ENCODE measurements at regions not wholly inside any gene's neighbourhood (a gene's known extent, or its start where the extent isn't known, plus 50 kb on each side); places are given as distances from the start of the nearest gene placed in this dataset.
"Not testable (repeated sequence)": the region's sequence is repeated elsewhere in the genome, so short reads cannot be mapped to it uniquely, and the experiment has no call there.

DNA sequence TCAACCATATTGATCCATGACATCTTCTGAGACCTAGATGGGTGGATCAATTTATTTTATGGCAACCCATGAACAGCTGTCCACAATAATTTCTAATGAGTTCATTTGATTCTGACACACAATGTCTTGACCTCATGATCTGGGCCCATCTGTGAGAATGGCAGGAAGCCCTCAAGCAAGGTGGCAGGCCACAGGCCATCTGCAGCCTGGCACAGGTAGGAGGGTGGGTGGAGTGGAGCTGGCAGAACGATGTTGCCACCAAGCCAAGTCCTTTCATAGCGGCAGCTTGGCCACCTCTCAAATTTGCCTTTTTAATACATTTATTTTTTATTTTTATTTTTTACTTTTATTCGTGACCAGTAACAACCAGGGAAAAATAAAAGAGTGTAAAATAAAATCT, 1181.6 kb upstream of the SORCS1 start:
- DNase-seq (ENCODE audit: low spot score): no peak

DNA sequence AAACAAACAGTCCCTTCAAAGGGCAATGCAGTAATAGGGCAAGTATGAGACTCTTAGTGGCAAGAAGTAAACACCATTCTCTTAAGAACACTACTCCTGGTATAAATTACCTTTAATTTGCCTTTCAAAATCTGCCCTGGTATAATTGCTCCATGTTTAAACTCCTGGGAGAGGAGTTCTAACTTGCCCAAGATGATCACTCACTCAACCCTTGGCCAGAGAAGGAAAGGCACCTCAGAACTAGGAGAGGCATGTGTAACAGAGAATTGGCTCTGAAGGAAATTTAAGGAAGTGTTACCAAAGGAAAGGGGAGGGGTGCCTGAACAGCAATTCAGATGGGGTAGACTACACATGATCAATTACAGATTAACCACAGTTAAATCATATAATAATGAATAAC, 1173.6 kb upstream of the SORCS1 start:
- no peak for DNase-seq (ENCODE audit: low spot score)

DNA sequence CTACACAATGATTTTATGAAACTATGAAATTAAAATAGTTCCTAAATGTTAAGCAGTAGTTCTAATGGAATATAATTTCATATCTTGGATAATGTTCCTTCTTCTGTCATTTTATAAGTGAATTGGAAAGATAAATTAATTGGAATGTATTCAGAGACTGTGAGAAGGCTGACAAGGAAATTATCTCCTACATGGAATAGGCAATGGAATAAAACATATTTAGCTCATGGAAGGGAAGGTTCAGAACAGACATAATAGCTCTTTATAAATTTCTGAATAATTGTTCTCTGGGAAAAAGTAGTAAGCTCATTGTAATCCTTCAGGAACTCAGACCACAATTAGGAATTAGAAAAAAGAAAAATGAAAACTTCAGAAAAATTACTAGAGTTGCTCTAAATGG, 1172.3 kb upstream of the SORCS1 start:
- DNase-seq (ENCODE audit: low spot score): no peak

DNA sequence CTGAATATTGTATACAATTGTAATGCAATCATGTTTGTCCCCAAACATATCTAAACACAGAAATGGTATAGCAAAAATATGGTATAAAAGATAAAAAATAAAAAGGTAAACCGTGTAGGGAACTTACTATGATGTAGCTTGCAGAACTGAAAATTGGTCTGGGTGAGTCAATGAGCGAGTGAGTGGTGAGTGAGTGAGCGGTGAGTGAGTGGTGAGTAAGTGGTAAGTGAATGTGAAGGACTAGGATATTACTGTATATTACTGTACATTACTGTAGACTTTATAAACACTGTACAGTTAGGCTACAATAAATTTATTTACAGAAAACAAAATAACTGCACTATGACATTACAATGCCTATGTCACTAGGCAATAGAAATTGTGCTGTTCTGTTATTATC, 1163.2 kb upstream of the SORCS1 start:
- peak; percentile 13 for DNase-seq (ENCODE audit: low spot score)

DNA sequence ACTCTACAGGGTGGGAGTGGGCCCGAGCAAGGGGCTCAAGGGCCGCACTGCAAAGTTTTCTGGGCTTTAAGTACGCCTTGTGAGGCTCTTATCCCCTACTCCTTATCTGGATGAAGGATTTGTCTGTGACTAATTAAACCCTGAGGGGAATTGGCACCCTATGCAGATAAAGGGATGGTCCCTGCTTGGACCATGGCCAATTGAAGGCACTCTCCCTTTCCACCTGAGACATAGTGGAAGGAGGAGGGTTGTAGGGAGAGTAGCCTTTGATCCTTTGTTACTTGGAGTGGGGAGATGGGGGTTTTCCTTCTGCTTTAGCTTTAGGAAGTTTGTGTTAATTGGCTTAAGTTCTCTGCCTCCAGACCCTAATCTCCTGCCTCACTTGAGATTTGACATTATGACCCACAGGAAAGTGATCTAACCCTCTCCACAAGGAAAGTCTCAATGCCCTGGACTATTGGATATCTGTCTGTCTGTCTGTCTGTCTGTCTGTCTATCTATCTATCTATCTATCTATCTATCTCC, 1158.8 kb upstream of the SORCS1 start:
- no peak for DNase-seq (ENCODE audit: low spot score)

DNA sequence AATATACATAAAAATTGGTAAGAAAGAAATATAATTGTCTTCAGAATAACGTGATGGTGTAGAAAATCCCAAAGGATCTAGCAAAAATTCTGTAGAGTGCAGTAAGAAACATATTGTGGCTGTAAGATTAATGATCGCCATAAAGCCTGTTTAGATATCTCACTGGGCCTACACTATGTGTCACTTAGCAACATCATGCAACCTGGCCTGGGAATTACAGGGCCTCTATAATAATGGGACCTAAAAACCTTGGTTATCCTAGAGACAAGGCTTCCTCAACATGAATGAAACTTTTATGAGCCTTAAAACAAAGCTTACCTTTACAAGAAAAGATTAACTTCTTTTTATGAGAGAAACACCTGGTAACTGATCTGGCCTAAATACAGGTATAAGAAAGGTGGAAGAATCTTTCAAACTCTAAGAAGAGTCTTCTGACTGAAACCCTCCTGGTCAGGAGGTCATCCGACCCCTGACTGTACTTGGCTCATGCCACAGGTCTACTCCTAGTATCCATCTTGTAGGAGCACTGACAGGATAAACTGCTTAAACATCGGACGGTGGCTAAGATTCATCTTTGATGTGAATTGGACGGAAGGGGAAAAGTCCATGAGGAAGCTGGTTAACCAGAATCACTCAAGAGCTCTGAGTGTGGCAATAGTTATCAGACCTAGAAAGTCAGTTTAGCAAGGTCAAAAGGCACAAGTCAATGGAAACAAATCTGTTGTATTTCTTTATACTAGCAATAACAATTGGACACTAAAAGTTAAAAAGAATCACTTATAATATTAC, 1155.1 kb upstream of the SORCS1 start:
- DNase-seq (ENCODE audit: low spot score): no peak

DNA sequence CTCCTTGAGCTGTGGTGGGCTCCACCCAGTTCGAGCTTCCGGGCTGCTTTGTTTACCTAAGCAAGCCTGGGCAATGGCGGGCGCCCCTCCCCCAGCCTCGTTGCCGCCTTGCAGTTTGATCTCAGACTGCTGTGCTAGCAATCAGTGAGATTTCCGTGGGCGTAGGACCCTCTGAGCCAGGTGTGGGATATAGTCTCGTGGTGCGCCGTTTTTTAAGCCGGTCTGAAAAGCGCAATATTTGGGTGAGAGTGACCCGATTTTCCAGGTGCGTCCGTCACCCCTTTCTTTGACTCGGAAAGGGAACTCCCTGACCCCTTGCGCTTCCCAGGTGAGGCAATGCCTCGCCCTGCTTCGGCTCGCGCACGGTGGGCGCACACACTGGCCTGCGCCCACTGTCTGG, 1151.1 kb upstream of the SORCS1 start:
- not testable (repeated sequence) for DNase-seq (ENCODE audit: low spot score)

DNA sequence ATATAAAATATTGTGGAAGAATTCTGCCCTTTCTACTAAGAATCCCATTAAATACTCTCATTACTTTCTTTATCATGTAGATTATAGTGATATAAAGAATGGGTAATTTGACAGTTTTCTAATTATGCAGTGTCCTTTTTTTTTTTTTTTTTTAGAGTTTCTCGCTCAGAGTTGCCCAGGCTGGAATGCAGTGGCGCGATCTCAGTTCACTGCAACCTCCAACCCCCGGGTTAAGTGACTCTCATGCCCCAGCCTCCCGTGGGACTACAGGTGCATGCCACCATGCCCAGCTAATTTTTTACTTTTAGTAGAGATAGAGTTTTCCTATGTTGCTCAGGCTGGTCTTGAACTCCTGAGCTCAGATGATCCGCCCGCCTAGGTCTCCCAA, 1143.4 kb upstream of the SORCS1 start:
- DNase-seq (ENCODE audit: low spot score): no peak

DNA sequence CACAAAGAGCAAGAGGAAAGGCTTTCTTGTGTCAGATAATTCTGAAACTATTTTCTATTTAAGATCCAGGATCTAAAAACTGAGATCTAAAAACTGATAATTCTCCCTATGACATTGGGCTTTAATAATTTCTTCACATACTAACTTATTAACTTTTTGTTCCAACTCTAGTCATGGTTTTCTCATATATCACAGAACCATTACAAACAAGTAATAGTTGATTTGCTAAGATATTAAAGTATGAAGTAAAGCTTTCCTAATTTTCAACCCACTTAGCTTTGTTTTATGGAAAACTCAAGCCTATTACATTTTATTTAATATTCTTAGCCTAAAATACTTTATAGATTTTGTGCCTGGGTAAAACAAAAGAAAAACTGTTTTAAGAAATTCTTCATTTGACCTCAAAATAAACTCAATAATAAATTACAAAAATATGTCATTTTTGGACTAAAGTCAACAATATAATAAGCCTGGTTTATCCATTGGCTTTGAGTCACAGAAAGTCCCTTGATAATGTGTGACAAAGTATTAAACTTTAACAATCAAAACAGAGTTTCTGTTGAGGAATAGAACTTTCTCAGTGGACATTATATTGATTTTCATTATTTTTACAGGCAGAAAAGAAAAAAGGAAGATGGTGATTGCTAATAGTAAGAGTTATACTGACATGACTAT, 1142.9 kb upstream of the SORCS1 start:
- DNase-seq (ENCODE audit: low spot score): no peak

DNA sequence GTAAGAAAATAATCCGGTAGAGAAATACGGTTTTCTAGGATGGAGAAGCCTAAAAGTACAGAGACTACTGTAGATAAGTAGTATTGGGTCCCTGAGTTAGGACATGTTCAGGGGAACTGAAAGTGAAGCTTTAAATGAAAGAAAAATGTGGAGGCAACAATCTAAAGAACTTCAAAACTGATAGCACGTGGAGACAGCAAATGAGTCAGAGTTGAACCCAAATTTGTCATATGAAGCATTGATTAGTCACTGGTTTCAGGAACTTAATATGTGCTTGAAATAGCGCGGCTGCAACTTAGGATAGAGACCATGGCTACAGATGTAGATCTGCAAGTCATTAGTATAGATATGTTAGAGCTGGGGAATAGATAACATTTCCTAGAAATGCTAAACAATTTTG, 1138.6 kb upstream of the SORCS1 start:
- DNase-seq (ENCODE audit: low spot score): peak; percentile 12

DNA sequence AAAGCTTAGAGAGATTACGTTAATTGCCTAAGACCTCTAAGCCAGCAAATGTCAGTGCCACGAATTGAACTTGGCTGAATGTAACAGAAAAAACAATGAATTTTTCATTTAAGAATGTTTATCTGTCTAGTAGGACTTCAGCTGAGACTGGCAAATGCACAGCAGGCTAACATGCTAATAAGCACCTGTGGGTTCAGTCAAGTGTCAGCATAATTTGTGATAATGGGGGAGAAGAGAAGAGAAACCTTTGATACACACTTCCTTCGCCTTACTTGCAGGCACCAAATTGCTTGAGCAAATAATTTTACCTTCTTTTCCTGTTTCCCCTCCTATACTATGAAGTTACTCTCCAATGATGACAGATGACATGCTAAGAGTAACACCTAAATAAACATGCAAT, 1136.5 kb upstream of the SORCS1 start:
- no peak for DNase-seq (ENCODE audit: low spot score)

DNA sequence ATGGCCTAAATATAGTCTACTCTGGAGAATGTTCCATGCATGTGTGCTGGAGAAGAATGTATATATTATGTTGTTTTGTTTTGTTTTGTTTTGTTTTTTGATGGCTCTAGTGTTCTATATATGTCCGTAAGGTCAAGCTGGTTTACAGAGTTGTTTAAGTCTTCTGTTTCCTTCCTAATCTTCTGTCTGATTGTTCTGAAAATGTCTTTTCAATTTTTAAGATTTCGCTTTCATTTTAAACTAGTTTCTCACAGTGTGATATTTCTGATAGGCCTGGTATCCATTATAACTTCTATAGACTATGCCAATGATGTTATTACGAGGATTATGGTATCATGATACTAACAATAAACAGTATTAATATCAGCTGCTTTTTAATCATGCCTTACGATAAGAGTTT, 1126.3 kb upstream of the SORCS1 start:
- DNase-seq (ENCODE audit: low spot score): no peak

DNA sequence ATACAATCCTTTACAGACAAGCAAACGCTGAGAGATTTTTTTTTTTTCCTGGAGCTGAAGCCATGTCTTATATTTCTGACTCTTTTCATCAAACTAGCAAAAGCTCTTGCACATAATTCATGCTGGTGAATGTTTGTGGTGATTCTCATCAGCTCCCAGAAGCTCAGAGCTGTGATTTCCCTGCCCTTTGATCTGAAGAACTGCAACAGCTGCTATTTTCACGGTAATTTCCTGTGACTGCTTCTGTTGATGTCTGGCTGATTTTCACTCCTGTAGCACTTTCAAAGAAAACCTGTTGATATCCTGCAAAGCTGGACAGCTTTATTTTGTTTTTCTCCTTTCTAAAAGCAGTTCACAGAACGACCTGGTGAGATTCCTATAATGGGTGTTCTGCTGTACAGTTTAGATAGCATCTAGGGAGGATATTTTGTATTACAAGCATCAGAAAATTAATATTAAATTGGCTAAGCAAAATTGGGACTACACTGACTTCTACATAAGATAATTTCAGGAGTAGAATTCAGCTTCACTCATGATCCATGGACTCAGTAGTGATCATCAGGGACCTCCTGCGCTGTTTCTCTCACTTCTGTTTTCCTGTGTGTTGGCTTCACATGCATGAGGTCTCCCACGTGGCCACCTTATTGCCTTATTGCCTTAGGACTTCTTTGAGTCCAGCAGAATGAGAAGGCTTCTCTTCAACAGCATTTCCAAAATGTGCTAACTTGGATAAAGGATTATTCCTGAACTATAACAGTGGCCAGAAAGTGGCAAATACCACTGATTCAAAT, 1111.6 kb upstream of the SORCS1 start:
- no peak for DNase-seq (ENCODE audit: low spot score)

DNA sequence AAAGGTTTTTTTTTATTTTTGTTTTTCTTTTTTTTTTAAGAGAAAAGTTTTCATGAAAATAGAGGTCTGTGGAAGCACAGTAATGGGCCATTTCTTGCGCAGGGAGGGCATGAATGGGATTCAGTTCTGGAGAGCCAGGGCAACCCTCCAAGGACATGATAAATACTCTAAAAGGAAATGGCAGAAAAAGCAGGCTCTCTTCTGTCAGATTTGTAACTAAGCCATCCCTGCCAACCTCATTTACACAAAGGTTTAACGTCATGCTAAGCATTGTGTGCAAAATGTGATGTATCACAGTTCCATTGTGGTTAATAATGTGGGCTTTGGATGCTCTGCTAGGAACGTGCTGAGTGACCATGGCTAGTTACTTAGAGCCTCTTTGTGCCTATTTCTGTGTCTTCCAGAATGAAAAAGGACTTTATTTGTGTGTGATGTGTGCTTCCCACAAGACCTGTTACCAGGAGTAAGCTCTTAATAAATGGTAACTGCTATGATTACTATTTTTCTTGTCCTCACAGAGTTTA, 1095.9 kb upstream of the SORCS1 start:
- DNase-seq (ENCODE audit: low spot score): no peak

DNA sequence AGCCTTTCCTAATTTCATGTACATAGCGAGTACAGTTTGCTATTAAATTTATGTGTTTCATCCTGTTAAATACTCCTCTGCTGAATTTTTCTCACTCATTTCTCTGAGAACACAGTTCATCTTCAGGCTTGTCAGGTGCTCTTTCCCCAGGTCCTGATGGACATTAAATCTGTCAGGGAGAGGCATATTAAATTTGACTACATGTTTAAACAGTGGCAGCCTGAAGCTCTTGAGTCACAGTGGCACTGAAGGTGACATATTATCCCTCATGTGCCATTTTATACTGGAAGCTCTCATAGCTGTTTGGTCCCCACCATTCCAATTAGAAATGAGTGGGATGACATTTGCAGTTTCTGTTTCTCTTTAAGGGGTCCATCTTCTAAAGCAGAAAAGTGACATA, 1089.6 kb upstream of the SORCS1 start:
- no peak for DNase-seq (ENCODE audit: low spot score)

DNA sequence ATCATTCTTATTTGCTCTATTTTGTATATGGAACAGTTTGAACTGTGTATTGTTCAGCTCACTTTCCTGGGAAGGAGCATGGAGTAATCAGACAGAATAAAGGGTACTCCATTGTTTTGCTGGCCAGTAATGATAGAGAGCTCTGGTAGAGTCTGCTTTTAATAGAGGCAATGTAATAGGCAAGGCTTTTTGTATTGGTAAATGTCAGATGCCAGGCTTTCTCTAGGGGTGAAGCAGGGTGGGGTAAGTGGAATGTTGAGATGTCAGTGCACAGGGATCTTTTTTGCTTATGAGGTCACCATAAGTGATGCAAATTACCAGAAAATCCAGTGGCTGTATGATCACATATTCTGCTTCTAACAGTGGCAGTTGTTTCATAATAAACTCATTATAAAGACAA, 1088.3 kb upstream of the SORCS1 start:
- DNase-seq (ENCODE audit: low spot score): no peak

DNA sequence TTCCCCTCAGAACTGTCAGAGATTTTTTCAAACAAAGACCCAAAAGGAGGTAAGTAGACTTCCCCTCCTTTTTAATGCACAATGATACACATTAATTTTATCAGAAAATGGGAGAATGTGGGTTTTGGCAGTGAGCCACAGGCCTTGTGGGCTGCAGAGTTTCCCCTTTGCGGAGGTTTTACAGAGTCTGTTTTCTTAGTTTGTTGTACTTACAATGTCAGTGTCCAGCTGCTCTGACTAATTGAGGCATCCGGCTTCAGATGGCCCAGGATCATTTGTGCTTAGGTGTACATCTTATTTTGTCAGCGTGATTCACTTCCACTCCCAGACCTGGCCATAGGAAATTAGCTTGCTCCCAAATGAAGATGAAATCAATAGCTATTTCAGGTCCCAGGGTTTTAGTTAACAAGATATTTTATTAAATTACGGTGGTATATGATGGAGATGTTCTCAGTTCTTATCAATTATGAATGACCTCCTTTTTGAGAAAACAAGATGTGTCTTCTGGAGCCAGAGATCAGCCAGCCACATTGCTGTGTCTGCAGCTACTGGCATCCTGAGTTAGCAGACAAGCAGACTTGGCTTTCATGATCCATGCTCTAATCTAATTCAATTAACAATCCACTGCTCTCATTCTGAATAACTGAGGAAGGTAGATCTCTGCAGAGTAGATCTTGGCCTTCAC, 1086.6 kb upstream of the SORCS1 start:
- DNase-seq (ENCODE audit: low spot score): no peak

DNA sequence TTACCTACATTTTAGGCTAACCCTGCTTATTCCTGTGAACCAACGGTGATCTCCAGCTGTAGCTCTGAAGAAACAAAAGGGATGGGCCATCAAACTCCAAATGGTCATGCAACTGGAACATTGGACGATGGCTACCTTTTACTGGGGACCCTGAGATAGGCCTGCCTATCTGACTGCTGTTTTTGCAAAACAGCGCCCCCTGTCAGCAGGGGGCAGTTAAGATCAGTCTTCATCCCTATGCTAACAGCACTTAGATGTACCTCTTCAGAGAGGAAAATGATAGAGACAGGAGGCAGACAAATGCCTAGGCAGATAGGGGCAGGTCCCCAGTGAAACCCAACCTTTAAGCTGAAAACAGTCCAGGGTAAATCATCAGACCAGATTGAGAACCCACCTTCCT, 1085.4 kb upstream of the SORCS1 start:
- DNase-seq (ENCODE audit: low spot score): no peak

DNA sequence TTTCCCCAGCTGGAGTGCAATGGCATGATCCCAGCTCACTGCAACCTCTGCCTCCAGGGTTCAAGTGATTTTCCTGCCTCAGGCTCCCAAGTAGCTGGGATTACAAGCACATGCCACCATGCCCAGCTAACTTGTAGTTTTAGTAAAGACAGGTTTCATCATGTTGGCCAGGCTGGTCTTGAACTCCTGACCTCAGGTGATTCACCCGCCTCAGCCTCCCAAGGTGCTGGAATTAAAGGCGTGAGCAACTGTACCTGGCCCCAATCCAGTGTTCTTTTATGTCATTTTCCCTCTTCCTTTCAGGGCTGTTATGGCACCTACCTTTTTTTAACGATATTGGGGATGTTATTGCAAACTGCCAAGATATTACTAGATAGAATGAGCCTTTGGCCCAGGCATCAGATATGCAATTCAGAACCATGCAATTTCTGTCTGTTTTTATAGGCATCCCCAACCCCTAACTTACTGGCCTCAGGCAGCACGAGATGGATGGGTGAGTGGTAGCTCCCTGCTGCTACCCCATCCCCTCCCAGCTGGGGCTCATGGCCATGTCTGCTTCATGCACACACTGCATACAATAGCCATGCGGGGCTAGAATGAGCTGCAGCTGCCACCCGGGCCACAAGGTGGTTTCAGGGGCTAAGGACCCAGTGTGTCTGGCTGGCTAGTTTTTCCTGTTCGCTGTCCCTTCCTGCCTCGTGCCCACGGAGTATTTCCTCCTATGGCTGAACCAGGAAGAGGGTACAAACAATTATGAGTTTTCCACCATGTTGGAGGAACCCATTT, 1080.1 kb upstream of the SORCS1 start:
- no peak for DNase-seq (ENCODE audit: low spot score)

DNA sequence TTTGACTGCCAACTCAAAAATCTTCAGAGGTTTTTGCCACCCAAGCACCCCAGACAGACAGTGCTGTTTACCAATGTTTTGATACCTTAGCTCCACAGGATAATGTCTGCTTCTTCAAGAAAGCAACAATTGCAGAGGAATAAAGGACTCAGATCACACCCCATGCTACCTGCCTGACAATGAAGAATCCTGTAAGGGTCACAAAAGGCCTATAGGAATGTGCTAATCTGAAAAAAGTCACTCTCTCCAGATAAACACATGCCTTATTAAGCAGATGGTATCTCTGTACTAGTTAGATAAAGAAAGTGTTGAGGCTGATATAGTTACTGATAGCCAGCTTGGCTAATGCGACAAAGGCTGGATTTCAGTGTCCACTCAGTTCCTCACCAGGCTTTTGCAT, 1076.7 kb upstream of the SORCS1 start:
- DNase-seq (ENCODE audit: low spot score): no peak

DNA sequence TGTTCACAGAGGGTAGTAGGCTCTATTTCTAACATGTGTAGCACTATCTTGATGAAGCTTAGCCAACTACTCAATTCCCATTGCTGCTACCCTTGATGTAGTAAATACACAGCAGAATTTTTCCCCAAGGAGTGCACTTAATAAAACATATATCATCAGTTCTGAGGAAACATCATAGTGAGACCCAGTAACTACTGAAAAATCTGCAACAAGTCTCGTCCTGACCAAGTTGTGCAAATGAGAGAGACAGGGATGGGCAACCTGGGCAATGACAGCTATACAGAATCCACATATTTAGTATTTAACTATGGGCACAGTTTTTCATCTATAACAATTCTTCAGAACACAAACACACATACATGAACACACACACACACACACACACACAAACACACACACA, 1073.8 kb upstream of the SORCS1 start:
- no peak for DNase-seq (ENCODE audit: low spot score)

Measured in kidney tubule cell (primary cell).